ENCODE measurements at regions not wholly inside any gene's neighbourhood (a gene's known extent, or its start where the extent isn't known, plus 50 kb on each side); places are given as distances from the start of the nearest gene placed in this dataset.
"Not testable (repeated sequence)": the region's sequence is repeated elsewhere in the genome, so short reads cannot be mapped to it uniquely, and the experiment has no call there.

DNA sequence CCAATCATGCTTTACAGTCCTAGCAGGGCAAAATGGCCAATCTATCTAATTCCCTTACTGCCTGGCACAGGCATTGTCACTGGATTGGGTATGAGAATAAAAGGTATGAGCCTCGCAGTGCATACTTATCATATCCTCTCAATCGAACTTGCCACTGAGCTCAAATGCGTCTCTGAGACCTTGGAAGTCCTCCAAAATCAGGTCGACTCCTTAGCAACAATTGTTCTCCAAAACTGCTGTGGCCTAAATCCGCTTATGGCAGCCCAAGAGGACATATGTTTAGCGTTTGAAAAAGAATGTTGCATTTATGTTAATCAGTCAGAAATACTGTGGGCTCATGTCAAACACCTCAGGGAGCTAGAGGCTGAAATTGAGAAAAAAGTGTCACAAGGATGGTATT, 69.7 kb downstream of the SPIN4 start:
- no peak for ATAC-seq

DNA sequence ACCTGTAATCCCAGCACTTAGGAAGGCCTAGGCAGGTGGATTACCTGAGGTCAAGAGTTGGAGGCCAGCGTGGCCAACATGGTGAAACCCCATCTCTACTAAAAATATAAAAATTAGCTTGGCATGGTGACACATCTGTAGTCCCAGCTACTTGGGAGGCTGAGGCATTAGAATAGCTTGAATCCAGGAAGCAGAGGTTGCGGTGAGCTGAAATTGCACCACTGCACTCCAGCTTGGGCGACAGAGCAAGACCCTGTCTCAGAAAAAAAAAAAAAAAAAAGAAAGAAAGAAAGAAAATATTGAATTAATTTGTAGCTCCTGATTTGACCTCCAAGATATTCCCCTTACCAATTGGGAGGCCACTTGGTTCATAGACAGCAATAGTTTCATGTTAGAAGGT, 73.7 kb downstream of the SPIN4 start:
- not testable (repeated sequence) for ATAC-seq

More for the DNA sequence above, 69.7 kb downstream of the SPIN4 start:
- TF ChIP-seq, protein P1, sequence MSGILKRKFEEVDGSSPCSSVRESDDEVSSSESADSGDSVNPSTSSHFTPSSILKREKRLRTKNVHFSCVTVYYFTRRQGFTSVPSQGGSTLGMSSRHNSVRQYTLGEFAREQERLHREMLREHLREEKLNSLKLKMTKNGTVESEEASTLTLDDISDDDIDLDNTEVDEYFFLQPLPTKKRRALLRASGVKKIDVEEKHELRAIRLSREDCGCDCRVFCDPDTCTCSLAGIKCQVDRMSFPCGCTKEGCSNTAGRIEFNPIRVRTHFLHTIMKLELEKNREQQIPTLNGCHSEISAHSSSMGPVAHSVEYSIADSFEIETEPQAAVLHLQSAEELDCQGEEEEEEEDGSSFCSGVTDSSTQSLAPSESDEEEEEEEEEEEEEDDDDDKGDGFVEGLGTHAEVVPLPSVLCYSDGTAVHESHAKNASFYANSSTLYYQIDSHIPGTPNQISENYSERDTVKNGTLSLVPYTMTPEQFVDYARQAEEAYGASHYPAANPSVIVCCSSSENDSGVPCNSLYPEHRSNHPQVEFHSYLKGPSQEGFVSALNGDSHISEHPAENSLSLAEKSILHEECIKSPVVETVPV (CRISPR knock-in tag; IDR thresholded peaks at IDR 0.05) = no peak
- no peak for TF ChIP-seq ISL1 (CRISPR knock-in tag; IDR thresholded peaks at IDR 0.05)
- no peak for TF ChIP-seq OSR1 (CRISPR knock-in tag; IDR thresholded peaks at IDR 0.05)
- TF ChIP-seq ZFP30 (CRISPR knock-in tag; IDR thresholded peaks at IDR 0.05) = no peak
- TF ChIP-seq ZNF565 (CRISPR knock-in tag; conservative IDR thresholded peaks at IDR 0.05; ENCODE audit: low read depth) = no peak
- TF ChIP-seq ESRRG (CRISPR knock-in tag; IDR thresholded peaks at IDR 0.05) = no peak
- no peak for TF ChIP-seq BACH2 (CRISPR knock-in tag; IDR thresholded peaks at IDR 0.05; ENCODE audit: borderline replicate concordance)
- TF ChIP-seq, protein P2, sequence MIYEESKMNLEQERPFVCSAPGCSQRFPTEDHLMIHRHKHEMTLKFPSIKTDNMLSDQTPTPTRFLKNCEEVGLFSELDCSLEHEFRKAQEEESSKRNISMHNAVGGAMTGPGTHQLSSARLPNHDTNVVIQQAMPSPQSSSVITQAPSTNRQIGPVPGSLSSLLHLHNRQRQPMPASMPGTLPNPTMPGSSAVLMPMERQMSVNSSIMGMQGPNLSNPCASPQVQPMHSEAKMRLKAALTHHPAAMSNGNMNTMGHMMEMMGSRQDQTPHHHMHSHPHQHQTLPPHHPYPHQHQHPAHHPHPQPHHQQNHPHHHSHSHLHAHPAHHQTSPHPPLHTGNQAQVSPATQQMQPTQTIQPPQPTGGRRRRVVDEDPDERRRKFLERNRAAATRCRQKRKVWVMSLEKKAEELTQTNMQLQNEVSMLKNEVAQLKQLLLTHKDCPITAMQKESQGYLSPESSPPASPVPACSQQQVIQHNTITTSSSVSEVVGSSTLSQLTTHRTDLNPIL (CRISPR knock-in tag; IDR thresholded peaks at IDR 0.05; ENCODE audit: low read depth) = no peak
- TF ChIP-seq GLIS3 (CRISPR knock-in tag; IDR thresholded peaks at IDR 0.05) = no peak
- no peak for TF ChIP-seq TOX (CRISPR knock-in tag; IDR thresholded peaks at IDR 0.05; ENCODE audit: borderline replicate concordance)
- no peak for TF ChIP-seq ZC3H10 (CRISPR knock-in tag; IDR thresholded peaks at IDR 0.05)

DNA sequence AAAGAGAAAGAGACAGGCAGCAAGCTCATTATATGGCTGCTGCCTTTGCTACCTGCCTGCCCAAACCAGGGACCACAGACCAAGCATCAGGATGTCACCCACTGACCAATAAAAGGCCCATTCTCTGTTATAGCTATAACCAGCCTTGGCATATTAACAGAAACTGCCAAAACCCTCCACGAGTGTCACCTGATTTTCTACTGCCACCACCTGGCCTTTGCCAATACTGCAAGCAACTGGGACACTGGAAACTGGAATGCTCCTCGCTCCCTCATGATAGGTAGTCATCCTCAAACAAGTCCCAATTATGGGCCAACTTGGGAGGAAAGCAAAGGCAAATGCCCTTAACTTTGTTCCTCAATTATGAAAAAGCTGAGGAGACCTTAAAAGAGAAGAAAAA, 76.0 kb downstream of the SPIN4 start:
- TF ChIP-seq, protein P3, sequence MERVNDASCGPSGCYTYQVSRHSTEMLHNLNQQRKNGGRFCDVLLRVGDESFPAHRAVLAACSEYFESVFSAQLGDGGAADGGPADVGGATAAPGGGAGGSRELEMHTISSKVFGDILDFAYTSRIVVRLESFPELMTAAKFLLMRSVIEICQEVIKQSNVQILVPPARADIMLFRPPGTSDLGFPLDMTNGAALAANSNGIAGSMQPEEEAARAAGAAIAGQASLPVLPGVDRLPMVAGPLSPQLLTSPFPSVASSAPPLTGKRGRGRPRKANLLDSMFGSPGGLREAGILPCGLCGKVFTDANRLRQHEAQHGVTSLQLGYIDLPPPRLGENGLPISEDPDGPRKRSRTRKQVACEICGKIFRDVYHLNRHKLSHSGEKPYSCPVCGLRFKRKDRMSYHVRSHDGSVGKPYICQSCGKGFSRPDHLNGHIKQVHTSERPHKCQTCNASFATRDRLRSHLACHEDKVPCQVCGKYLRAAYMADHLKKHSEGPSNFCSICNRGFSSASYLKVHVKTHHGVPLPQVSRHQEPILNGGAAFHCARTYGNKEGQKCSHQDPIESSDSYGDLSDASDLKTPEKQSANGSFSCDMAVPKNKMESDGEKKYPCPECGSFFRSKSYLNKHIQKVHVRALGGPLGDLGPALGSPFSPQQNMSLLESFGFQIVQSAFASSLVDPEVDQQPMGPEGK (CRISPR knock-in tag; IDR thresholded peaks at IDR 0.05; ENCODE audit: borderline replicate concordance) = no peak
- TF ChIP-seq, protein P4, sequence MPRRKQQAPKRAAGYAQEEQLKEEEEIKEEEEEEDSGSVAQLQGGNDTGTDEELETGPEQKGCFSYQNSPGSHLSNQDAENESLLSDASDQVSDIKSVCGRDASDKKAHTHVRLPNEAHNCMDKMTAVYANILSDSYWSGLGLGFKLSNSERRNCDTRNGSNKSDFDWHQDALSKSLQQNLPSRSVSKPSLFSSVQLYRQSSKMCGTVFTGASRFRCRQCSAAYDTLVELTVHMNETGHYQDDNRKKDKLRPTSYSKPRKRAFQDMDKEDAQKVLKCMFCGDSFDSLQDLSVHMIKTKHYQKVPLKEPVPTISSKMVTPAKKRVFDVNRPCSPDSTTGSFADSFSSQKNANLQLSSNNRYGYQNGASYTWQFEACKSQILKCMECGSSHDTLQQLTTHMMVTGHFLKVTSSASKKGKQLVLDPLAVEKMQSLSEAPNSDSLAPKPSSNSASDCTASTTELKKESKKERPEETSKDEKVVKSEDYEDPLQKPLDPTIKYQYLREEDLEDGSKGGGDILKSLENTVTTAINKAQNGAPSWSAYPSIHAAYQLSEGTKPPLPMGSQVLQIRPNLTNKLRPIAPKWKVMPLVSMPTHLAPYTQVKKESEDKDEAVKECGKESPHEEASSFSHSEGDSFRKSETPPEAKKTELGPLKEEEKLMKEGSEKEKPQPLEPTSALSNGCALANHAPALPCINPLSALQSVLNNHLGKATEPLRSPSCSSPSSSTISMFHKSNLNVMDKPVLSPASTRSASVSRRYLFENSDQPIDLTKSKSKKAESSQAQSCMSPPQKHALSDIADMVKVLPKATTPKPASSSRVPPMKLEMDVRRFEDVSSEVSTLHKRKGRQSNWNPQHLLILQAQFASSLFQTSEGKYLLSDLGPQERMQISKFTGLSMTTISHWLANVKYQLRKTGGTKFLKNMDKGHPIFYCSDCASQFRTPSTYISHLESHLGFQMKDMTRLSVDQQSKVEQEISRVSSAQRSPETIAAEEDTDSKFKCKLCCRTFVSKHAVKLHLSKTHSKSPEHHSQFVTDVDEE (CRISPR knock-in tag; IDR thresholded peaks at IDR 0.05) = no peak
- TF ChIP-seq RARB (CRISPR knock-in tag; IDR thresholded peaks at IDR 0.05) (no peak), CSDC2 (CRISPR knock-in tag; IDR thresholded peaks at IDR 0.05) (no peak), PPARA (CRISPR knock-in tag; IDR thresholded peaks at IDR 0.05; ENCODE audit: borderline replicate concordance) (no peak), TOX (CRISPR knock-in tag; IDR thresholded peaks at IDR 0.05; ENCODE audit: borderline replicate concordance) (no peak), ZFP30 (CRISPR knock-in tag; IDR thresholded peaks at IDR 0.05) (no peak), ARNTL (CRISPR knock-in tag; IDR thresholded peaks at IDR 0.05; ENCODE audit: borderline replicate concordance, low read depth) (no peak), ZNF70 (CRISPR knock-in tag; IDR thresholded peaks at IDR 0.05) (no peak), ZNF8 (CRISPR knock-in tag; IDR thresholded peaks at IDR 0.05) (no peak), ZFP3 (CRISPR knock-in tag; IDR thresholded peaks at IDR 0.05) (no peak), TCF4 (CRISPR knock-in tag; IDR thresholded peaks at IDR 0.05; ENCODE audit: borderline replicate concordance) (no peak)
- TF ChIP-seq, protein P2 (CRISPR knock-in tag; IDR thresholded peaks at IDR 0.05; ENCODE audit: low read depth) = no peak
- TF ChIP-seq, protein P1 (CRISPR knock-in tag; IDR thresholded peaks at IDR 0.05) = no peak
- peak; percentile 63 for ATAC-seq

Data from SK-N-SH treated with all-trans-retinoic acid at 6 μM for 48 hours (cell line).